Parathyroid adenoma (tissue), 2 donors: ENCODE measurements at regions not wholly inside any gene's neighbourhood (a gene's known extent, or its start where the extent isn't known, plus 50 kb on each side); places are given as distances from the start of the nearest gene placed in this dataset.
"Not testable (repeated sequence)": the region's sequence is repeated elsewhere in the genome, so short reads cannot be mapped to it uniquely, and the experiment has no call there.

Experiments used
- H2AFZ ChIP-seq: fragments of 300-600 bp; sonication (generic); one replicate; pipeline ENCODE4 v1.7.0; 2017; ENCODE audit warnings: antibody characterized with exemption, mild to moderate bottlenecking
- H3K27ac ChIP-seq: fragments of 300-600 bp; sonication (generic); one replicate; pipeline ENCODE4 v1.7.0; 2017
- H3K27me3 ChIP-seq: fragments of 300-600 bp; sonication (generic); one replicate; pipeline ENCODE4 v1.7.0; 2017; ENCODE audit warnings: low read length; ENCODE audit not compliant: control insufficient read depth, insufficient read depth
- H3K36me3 ChIP-seq: fragments of 300-600 bp; sonication (generic); one replicate; pipeline ENCODE4 v1.7.0; 2017; ENCODE audit warnings: low read length; ENCODE audit not compliant: control insufficient read depth, insufficient read depth
- H3K4me1 ChIP-seq: fragments of 300-600 bp; sonication (generic); one replicate; pipeline ENCODE4 v1.7.0; 2017; ENCODE audit warnings: control low read depth
- H3K4me2 ChIP-seq: fragments of 300-600 bp; sonication (generic); one replicate; pipeline ENCODE4 v1.7.0; 2017; ENCODE audit warnings: low read length
- H3K4me3 ChIP-seq: fragments of 300-600 bp; sonication (generic); one replicate; pipeline ENCODE4 v1.7.0; 2017; ENCODE audit warnings: low read depth, low read length
- H3K79me2 ChIP-seq: fragments of 300-600 bp; sonication (generic); one replicate; pipeline ENCODE4 v1.7.0; 2017; ENCODE audit warnings: control low read depth
- H3K9ac ChIP-seq: fragments of 300-600 bp; sonication (generic); one replicate; pipeline ENCODE4 v1.7.0; 2017; ENCODE audit warnings: mild to moderate bottlenecking
- H3K9me3 ChIP-seq: fragments of 300-600 bp; sonication (generic); one replicate; pipeline ENCODE4 v1.7.0; 2017; ENCODE audit warnings: low read length; ENCODE audit not compliant: control insufficient read depth
- TF ChIP-seq, protein P1 (sequence below): fragments of 300-600 bp; sonication (generic); IDR thresholded peaks from one replicate; pipeline ENCODE4 v1.7.0; 2017; ENCODE audit warnings: antibody characterized with exemption, mild to moderate bottlenecking
- donor health status: primary hyperparathyroidism.

- H3K79me2 ChIP-seq = no peaks in the 10 kb centered on the region
- TF ChIP-seq, protein P1, sequence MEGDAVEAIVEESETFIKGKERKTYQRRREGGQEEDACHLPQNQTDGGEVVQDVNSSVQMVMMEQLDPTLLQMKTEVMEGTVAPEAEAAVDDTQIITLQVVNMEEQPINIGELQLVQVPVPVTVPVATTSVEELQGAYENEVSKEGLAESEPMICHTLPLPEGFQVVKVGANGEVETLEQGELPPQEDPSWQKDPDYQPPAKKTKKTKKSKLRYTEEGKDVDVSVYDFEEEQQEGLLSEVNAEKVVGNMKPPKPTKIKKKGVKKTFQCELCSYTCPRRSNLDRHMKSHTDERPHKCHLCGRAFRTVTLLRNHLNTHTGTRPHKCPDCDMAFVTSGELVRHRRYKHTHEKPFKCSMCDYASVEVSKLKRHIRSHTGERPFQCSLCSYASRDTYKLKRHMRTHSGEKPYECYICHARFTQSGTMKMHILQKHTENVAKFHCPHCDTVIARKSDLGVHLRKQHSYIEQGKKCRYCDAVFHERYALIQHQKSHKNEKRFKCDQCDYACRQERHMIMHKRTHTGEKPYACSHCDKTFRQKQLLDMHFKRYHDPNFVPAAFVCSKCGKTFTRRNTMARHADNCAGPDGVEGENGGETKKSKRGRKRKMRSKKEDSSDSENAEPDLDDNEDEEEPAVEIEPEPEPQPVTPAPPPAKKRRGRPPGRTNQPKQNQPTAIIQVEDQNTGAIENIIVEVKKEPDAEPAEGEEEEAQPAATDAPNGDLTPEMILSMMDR = no peak
- H3K4me3 ChIP-seq = no peak overlapping the region
- no peak overlapping the region for H3K9ac ChIP-seq
- H3K36me3 ChIP-seq = no peaks in the 10 kb centered on the region
- H3K27me3 ChIP-seq = no peaks in the 10 kb centered on the region
- H3K9me3 ChIP-seq = no peaks in the 10 kb centered on the region
- no peak overlapping the region for H3K4me2 ChIP-seq
- no peak overlapping the region for H3K27ac ChIP-seq
- H2AFZ ChIP-seq = no peak overlapping the region
- H3K4me1 ChIP-seq = no peaks in the 10 kb centered on the region
Measured at GRCh38 chr12:45518291-45519235, 210.9 kb upstream of the ARID2 start.

DNA sequence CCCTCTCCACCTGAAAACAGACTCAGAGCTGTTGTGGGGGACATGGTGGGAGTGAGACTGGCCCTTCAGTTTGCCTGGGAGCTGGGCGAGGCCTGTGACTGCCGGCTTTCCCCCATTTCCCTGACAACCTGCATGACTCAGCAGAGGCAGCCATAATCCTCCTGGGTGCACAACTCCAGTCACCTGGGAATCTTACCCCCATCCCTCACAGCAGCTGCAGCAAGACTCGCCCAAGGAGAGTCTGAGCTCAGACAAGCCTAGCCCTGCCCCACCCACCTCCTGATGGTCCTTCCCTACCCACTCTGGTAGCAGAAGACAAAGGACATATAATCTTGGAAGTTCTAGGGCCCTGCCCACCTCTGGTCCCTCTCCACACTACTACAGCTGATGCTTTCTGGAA, 207.3 kb upstream of the ARID2 start:
- H3K27ac ChIP-seq = no peak overlapping the region
- no peak overlapping the region for H3K4me2 ChIP-seq
- no peaks in the 10 kb centered on the region for H3K27me3 ChIP-seq
- no peaks in the 10 kb centered on the region for H3K4me1 ChIP-seq
- H3K9ac ChIP-seq = no peak overlapping the region
- H2AFZ ChIP-seq = no peak overlapping the region
- H3K4me3 ChIP-seq = no peak overlapping the region
- H3K36me3 ChIP-seq = no peaks in the 10 kb centered on the region
- H3K79me2 ChIP-seq = no peaks in the 10 kb centered on the region
- TF ChIP-seq, protein P1 = no peak
- H3K9me3 ChIP-seq = no peaks in the 10 kb centered on the region

GRCh38 chr12:45526823-45527222, 202.7 kb upstream of the ARID2 start:
- H3K27me3 ChIP-seq, H3K36me3 ChIP-seq, H3K9me3 ChIP-seq, H3K4me3 ChIP-seq, H2AFZ ChIP-seq, H3K27ac ChIP-seq, H3K4me2 ChIP-seq, H3K79me2 ChIP-seq, H3K9ac ChIP-seq, H3K4me1 ChIP-seq: not testable (repeated sequence)

- Histone ChIP-seq H2AFZ (no peak overlapping the region), H3K9me3 (peaks cover 3% of the 10 kb centered on the region), H3K36me3 (no peaks in the 10 kb centered on the region), H3K4me2 (no peak overlapping the region), H3K4me1 (no peaks in the 10 kb centered on the region), H3K79me2 (no peaks in the 10 kb centered on the region), H3K9ac (no peak overlapping the region), H3K27me3 (no peaks in the 10 kb centered on the region), H3K27ac (no peak overlapping the region), H3K4me3 (no peak overlapping the region)
- TF ChIP-seq, protein P1 = no peak
Measured at GRCh38 chr12:45532113-45532512, 197.4 kb upstream of the ARID2 start.

GRCh38 chr12:45535610-45536180, 193.8 kb upstream of the ARID2 start:
- Histone ChIP-seq H3K27ac (no peak overlapping the region), H3K4me1 (no peaks in the 10 kb centered on the region), H3K4me3 (no peak overlapping the region), H3K9ac (no peak overlapping the region), H3K4me2 (no peak overlapping the region), H3K36me3 (no peaks in the 10 kb centered on the region), H2AFZ (no peak overlapping the region), H3K9me3 (peaks cover 3% of the 10 kb centered on the region), H3K79me2 (no peaks in the 10 kb centered on the region), H3K27me3 (no peaks in the 10 kb centered on the region)
- TF ChIP-seq, protein P1 = no peak
